HK-2 (cell line): ENCODE measurements at regions not wholly inside any gene's neighbourhood (a gene's known extent, or its start where the extent isn't known, plus 50 kb on each side); places are given as distances from the start of the nearest gene placed in this dataset.
"Not testable (repeated sequence)": the region's sequence is repeated elsewhere in the genome, so short reads cannot be mapped to it uniquely, and the experiment has no call there.

Experiments
- DNase-seq: peaks from one replicate; pipeline ENCODE4 v3.0.0-alpha.2; 2018; ENCODE audit not compliant: unreplicated experiment

DNA sequence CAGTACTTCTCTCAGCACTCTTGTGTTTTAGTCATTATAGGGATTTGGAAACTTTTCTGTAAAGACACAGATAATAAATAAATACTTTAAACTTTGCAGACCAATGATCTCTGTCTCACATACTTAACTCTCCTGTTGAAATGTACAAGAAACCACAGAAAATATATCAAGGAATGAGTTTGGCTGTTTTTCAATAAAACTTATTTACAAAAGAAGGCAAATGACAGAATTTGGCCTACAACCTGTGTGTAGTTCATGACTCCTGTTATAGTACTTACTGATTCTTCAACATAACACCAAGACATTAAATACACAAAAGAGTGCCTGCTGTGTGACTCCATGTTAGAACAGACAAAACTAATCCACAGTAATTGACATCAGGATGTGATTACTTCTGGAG is 510.0 kb upstream of the PHF14 start:
- no peak for DNase-seq

DNA sequence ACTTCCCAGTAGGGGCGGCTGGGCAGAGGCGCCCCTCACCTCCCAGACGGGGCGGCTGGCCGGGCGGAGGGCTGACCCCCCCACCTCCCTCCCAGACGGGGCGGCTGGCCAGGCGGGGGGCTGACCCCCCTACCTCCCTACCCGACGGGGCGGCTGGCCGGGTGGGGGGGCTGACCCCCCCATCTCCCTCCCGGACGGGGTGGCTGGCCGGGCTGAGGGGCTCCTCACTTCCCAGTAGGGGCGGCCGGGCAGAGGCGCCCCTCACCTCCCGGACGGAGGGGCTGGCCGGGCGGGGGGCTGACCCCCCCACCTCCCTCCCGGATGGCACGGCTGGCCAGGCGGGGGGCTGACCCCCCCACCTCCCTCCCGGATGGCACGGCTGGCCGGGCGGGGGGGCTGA is 508.1 kb upstream of the PHF14 start:
- DNase-seq: not testable (repeated sequence)

DNA sequence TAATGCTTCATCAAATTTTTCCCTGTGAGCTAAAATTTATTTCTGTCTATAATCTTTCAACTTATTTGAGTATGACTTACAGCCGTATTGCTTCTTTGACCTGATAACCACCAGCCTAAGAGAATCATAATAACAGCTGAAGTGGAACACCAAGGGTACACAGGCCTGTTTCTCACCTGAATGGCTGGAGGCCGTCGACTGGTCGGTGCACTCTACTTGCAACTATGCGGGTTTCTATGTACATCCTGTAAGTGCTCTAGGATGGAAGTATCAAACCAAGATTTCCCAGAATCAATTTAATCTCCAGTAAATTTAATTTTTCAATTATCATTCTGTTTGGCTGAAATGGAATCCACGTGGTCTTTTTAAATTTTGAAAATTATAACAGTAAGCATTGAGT is 504.8 kb upstream of the PHF14 start:
- DNase-seq: no peak

DNA sequence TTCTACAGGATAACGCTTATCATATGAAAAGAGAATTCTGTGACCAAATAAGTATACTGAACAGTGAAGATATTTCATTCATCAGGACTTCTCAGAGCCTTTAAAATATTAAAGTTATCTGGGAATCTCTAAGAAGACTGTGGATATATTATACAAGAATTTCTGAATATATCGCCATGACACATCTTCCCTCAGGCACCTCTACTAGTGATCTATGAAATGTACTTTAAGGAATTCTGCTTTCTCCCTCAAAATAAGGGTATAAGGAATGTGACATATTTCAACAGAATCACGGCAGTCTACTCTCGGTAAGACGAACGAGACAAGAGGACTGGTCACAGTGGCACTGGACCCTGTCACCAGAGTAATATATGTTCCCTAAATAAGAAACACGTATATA is 504.2 kb upstream of the PHF14 start:
- no peak for DNase-seq

DNA sequence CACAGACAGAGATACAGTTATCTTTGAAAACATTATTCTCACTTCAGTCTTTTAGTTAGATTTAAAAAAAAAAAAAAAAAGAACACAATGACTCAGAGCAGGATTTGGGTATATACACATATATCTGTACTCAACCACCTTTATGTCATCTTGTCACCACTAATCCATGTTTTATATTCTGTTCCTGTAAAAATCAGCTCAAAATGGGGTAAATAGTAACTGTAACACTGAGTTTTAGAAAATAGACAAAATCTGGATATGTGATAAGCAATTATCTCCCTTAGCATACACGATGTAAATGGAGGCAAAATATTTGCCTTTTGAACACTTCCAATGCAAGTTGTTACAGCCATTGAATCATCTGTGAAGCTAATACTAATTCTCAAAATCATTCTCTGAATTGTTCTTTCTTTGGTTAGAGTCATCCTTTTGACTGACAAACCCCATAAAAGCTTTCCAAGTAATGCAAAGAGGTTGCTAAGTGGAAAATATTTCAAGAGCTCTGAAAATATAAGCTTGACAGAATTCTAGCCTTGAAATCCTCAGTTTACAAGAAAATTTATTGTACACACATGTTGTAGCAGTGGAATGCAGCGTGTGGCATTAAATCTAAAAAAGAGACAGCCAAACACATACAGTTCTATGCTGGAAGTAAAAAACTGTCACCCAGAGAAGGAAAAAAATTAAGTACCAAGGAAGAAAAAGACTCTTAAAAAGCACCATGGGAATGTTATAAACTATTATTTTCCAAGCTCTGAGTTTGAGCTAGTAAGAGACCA is 502.2 kb upstream of the PHF14 start:
- no peak for DNase-seq

DNA sequence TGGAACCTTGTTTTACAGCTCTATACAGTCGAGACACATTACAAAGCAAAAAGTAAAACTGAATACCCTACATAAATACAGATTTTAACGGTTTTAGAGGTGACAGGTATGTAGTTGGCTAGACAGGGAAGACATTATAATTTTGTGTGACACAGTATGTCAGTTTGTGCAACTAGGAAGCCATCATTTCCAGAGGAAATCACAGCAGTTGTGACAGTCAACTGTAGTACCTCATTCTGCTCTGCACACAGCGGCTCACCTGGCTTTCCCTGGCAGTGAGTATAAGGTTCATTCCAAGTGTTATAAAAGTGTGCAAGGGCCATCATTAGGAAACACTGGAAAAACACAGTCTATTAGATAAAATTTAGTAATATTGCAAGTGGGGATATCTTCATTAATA is 501.6 kb upstream of the PHF14 start:
- no peak for DNase-seq

DNA sequence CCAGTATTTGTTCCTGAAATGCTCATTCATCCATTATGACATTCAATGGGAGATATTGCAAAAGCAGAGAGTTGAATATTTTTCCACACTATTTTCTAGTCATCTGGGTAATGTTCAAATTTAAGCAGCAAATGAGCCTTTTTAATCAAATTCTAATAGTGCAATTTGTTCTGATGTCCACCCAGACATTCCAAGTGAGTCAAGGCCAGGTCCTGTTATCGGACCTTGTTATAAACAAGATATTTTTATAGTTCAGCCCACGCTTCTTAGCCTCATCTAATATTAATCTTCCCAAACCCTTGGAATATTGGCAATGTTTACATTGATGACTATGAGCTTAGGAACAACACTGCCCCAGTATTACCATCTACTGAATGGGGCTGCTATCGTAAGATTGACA is 500.1 kb upstream of the PHF14 start:
- no peak for DNase-seq

DNA sequence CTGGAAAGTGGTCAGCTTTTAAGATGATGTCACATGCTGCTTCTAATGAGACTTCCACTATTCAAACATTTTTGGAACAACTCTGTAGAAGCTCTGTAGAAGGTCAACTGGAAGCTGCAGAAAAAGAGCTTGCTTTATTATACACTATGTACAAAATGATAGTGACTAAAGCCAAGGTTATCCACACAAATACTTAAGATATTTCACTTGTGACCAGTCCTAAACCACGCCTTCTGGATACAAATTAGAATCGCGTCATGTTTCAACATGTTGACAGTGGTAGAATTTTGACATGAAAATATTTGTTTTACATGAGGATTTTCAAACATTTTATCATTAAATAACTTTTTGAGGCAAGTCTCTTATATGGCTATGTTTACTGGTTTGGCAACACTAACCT is 499.6 kb upstream of the PHF14 start:
- DNase-seq: no peak

DNA sequence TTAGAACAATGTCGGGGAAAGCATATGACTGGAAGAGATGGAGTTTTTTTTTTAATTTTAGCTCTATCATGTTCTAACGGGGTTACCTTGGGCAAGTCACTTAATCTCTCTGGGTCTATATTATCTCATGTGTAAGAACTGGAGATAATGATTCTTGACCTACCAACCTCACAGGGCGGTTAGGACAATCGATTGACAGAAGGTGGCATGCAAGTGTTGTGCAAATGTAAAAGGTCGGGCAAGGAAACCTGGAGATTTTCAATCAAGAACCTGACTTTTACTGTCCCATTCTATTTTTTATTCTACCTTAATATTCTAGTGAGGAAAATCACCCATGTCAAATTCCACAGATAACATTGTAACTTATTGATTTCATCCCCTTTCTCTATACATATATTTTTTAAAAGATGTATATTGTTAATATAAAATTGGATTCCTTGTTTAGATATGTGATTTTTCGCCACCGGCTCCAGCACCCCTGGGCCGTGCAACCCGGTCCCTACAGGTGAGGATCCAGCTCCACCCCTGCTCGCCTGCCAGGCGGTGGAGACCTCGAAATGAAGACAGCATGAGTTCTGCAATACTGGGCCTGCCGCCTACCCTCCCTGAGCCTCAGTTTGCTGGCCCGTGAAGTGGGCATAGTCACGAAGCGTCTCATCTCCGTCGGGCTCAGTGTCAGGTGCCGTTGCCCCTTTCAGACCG is 497.6 kb upstream of the PHF14 start:
- DNase-seq: no peak

DNA sequence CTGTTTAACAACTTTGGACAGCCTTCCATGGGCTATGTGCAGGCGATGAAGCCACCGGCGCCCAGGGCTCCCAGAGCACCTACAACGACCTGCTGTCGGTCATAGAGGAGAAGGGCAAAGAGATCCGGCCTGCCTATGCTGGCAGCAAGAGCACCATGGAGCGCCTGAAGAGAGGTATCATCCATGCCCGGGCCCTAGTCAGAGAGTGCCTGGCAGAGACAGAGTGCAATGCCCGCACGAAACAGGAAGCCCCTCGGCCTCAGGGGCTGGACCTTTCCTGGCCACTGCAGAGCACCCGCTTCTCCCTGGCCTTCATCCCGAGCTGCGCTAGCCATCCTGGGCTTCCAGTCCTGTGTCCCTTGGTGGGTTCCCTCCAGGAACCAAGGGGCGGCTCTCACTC is 497.0 kb upstream of the PHF14 start:
- DNase-seq: no peak

DNA sequence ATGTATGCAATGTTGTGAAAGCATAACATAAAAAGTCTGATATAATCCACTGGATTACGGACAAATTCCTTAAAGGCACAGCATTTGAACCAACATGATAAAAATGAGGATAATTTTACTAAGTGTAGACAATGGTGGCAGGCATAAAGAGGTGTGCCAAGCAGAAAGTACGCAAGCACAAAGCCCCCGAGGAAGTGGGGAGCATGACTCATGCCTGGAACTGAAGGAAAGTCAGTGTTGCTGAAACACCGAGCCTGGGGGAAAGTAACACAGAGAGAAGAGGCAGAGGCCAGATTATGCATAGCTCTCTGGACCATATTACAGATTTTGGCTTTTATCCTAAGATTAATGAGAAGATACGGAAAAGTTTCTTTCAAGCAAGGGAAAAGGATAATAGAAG is 490.0 kb upstream of the PHF14 start:
- DNase-seq: no peak

DNA sequence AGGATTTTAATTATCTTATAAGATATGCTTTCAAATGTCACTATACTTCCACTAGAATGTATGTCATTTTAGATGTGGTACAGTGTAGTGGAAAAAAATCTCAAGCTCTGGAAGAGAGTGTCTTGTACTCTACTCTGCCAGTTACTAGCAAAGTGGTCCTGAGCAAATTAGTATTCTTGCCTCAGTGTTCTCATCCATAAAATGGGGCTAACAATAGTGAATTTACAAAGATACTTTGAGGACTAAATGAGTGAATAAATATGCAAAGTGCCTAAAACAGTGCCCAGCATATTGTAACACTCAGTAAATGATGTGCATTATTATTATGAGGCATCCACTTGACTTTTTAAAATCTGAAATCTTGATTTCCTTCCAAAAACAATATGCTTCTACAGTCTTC is 488.9 kb upstream of the PHF14 start:
- no peak for DNase-seq

DNA sequence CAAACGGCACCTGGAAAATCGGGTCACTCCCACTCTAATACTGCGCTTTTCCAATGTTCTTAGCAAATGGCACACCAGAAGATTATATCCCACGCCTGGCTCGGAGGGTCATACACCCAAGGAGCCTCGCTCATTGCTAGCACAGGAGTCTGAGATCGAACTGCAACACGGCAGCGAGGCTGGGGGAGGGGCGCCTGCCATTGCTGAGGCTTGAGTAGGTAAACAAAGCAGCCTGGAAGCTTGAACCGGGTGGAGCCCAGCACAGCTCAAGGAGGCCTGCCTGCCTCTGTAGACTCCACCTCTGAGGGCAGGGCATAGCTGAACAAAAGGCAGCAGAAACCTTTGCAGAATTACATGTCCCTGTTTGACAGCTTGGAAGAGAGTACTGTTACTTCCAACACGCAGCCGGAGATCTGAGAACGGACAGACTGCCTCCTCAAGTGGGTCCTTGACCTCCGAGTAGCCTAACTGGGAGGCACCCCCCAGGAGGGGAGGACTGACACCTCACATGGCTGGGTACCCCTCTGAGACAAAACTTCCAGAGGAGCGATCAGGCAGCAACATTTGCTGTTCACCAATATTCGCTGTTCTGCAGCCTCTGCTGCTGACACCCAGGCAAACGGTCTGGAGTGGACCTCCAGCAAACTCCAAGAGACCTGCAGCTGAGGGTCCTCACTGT is 472.3 kb upstream of the PHF14 start:
- not testable (repeated sequence) for DNase-seq

DNA sequence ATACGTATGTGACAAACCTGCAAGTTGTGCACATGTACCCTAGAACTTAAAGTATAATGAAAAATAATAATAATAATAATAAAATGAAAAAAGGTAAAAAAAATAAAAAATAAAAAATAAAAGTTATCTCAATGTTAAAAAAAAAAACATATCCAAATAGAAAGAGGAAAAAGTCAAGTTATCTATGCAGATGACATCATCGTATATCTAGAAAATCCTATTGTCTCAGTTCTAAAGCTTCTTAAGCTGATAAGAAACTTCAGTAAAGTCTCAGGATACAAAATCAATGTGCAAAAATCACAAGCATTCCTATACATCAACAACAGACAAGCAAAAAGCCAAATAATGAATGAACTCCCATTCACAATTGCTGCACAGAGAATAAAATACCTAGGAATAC is 466.6 kb upstream of the PHF14 start:
- DNase-seq: no peak

DNA sequence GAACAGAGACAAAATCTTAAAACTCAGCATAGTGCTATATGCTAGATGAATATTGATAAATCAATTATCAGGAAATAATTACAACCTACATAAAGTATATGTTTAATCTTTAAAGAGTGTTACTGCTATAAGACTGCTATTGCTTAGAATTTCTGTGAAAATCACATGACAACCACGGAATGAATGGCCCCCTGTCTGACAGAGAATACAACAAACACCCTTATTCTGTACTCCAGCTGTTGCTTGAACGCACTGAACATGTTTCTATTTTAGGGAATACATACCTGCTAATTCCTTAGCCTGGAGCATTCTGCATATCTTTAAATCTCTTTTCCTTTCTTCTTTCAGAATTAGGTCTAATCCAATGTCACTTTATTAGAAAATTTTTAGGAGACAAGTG is 452.4 kb upstream of the PHF14 start:
- no peak for DNase-seq

DNA sequence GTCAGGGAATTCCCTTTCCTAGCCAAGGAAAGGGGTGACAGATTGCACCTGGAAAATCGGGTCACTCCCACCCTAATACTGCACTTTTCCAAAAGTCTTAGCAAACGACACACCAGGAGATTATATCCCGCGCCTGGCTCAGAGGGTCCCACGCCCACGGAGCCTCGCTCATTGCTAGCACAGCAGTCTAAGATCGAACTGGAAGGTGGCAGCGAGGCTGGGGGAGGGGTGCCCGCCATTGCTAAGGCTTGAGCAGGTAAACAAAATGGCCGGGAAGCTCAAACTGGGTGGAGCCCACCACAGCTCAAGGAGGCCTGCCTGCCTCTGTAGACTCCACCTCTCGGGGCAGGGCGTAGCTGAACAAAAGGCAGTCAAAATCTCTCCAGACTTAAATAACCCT is 440.2 kb upstream of the PHF14 start:
- DNase-seq: not testable (repeated sequence)

DNA sequence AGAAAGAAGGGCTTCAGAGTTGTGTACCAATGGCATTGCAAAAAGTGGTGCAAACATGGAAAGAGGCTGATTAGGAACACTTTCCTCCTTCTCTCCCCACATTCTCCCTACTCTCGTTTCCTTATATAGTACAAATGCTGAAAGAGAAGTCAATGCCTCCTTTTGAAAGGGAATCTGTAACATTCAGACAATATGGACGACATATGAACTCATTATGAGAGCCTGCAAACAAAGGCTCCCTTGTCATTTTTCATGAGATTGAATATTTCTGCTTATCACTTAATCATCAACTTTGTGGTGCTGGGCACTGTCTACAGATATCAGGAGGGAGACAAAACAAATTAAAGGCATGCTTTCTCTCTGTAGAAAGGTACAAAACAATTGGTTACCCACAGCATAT is 437.1 kb upstream of the PHF14 start:
- DNase-seq: no peak

DNA sequence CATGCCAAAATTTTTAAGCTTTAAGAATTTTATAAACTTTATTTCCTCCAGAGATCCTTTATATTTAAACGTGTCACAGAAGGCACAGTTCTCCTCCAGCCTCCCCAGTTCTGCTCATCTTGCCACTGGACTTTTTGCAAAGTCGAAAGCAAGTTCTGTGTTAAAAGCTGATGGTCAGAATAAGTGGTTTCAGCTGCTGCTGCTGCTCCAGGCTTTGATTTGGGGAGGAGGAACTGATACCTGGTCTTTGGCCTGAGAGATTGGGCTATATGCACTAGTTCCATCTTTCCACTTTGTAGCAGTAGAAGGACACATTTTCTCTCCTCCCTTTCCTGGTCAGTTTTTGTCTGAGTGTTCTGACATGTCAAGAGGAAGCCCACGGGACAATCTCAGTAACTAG is 435.9 kb upstream of the PHF14 start:
- DNase-seq: no peak

DNA sequence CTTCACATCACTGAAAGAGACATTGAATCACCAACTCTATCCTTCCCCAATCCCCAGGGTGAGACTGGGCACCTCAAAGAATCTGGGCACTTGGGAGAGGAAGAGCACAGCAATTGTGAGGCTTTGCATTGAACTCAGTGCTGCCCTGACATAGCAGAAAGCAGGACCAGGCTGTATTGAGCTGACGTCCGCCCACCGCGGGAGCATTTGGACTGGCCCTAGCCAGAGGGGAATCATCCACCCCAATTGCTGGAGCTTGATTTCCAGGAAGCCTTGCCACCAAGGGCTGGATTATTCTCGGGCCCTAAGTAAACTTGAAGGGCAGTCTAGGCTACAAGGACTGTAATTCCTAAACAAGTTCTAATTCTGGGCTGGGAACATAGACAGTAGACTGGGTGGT is 416.3 kb upstream of the PHF14 start:
- no peak for DNase-seq

DNA sequence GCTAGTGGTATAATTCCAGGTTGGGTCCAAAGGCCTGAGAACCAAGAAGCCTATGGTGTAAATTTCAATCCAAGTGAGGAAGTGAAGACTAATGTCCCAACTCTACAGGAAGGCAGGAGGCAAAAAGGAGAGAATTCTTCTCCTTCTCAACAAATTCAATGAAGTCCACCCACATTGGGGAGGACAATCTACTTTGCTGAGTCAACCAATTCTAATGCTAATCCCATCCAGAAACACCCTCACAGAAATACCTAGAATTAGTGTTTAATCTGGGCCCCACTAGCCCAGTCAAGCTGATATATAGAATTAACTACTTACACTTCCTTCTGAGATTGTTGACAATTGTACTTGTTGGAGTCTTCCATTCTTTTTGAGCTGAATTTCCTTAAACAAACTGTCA is 413.2 kb upstream of the PHF14 start:
- no peak for DNase-seq

DNA sequence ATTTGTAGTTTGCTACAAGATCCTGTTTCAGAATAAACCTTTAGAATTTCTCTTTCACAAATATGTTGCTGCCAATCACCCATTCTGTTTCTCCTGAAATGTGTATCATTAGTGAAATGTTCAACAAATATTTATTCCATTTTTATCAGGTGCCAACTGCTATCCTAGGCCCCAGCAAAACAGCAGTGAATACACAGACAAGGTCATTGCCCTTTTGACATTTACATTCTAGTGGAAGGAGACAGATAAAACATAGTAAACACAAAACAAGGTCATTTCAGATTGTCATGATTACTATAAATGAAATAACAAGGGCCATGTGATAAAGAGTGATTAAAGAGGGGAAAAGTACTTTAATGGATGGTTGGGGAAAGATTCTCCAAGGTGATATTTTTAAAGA is 404.8 kb upstream of the PHF14 start:
- DNase-seq: no peak

DNA sequence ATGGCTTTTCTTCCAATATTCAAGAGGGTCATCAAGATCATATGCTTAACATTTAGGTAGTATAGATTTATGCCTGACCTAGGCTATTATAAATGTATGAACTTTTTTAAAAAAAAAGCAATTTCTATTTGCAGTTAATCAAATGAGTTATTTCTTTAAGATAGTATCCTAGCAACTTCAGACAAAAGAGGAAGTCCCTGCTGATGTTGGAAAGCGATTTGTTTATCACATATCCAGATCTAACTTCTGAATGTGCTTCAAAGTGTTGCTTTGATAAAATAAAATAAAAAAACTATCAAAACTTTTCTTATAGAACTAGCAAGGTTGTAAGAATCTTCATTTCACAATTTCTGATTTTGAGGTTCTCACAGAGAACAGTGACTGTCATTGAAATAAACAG is 401.9 kb upstream of the PHF14 start:
- DNase-seq: no peak

DNA sequence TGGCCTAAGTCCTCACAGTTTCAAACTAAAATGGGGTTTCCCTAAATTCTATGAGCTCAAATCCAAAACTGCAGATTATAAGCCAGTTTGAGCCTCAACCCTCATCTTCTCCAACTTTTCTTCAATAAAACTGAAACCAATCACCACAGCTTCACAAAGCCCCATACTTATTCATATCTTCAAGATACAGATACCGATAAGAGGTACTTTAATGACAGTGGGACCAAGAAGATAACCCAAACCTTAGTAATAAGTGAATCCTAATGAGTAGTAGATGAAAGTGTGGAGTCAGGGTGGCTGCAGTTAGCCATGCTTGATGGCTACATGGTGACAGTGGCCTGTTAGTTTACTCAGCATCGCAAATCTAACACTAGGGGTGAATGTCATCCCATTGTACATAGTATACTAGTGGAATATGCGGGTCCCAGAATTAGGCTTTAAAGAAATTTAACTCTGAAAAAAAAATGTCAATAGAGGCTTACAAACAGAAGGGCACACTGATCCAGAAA is 395.8 kb upstream of the PHF14 start:
- no peak for DNase-seq
